Ishikawa (cell line): ENCODE measurements at regions not wholly inside any gene's neighbourhood (a gene's known extent, or its start where the extent isn't known, plus 50 kb on each side); places are given as distances from the start of the nearest gene placed in this dataset.

Experiments
- CEBPB ChIP-seq: IDR thresholded peaks from 2 replicates; pipeline ENCODE4 v1.6.1; 2012
- CREB1 ChIP-seq: IDR thresholded peaks from 2 replicates; pipeline ENCODE4 v1.6.1; 2012; ENCODE audit warnings: low read depth
- EGR1 ChIP-seq: IDR thresholded peaks from 2 replicates; pipeline ENCODE4 v1.6.1; 2012
- EP300 ChIP-seq: IDR thresholded peaks from 2 replicates; pipeline ENCODE4 v1.6.1; 2012; ENCODE audit warnings: borderline replicate concordance
- FOXM1 ChIP-seq: IDR thresholded peaks from 2 replicates; pipeline ENCODE4 v1.6.1; 2012; ENCODE audit warnings: low read depth, borderline replicate concordance
- NFIC ChIP-seq: IDR thresholded peaks from 2 replicates; pipeline ENCODE4 v1.6.1; 2012
- RAD21 ChIP-seq: IDR thresholded peaks from 2 replicates; pipeline ENCODE4 v1.6.1; 2012; ENCODE audit warnings: low read depth
- TAF1 ChIP-seq: IDR thresholded peaks from 2 replicates; pipeline ENCODE4 v1.6.1; 2012; ENCODE audit warnings: low read depth, mild to moderate bottlenecking
- TCF12 ChIP-seq: IDR thresholded peaks from 2 replicates; pipeline ENCODE4 v1.6.1; 2012; ENCODE audit warnings: low read depth
- TEAD4 ChIP-seq: IDR thresholded peaks from 2 replicates; pipeline ENCODE4 v1.6.1; 2012
- YY1 ChIP-seq: IDR thresholded peaks from 2 replicates; pipeline ENCODE4 v1.6.1; 2012; ENCODE audit warnings: low read depth
- ZBTB7A ChIP-seq: IDR thresholded peaks from 2 replicates; pipeline ENCODE4 v1.6.1; 2012; ENCODE audit warnings: low read depth
- TF ChIP-seq, protein P1 (sequence below): IDR thresholded peaks from 2 replicates; pipeline ENCODE4 v1.6.1; 2012; ENCODE audit warnings: low read depth, mild to moderate bottlenecking
- TF ChIP-seq, protein P2 (sequence below): IDR thresholded peaks from 2 replicates; pipeline ENCODE4 v1.6.1; 2012
- TF ChIP-seq, protein P3 (sequence below): IDR thresholded peaks from 2 replicates; pipeline ENCODE4 v1.6.1; 2012

DNA sequence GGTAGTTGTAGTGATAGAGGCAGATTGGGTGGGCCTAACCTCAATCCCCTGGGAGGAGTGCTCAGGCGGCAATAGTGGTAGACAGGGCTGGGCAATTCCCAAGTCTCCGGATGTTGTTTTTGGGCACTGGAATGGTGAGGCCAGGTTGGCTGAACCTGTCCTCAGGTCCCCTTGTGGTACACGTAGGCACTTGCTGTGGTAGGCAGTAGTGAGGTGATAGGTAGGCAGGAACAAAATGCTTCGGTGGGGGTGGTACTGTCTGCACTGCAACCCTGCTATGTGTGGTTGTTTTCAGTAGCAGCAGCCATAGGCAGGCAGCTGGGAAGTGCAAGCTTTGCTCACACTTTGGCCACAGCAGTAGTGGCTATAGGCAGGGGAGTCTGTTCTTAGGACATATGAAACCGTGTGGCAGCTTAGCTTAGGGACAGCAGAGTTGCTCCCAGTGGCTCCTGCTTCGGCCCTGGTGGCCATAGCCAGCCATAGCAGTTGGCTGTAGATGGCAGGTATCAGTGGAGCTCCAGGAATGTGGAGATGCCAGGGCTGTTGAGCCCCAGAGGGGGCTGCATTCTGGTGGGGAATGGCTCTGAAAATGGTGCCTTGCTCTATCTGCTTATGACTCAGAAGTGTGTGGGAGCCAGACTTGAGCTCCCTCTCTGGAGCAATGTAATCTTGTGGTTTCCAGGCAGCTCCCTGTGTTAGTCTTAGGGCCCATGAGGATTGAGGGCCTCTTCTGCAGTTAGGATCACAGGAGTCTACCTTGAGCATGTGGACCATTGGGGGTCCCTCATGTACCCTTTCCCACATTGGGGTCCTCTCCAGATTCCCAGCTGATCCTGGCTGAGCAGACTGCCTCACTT is 241.8 kb upstream of the BMP2 start:
- TF ChIP-seq EP300 (no peak), RAD21 (no peak), CREB1 (no peak), TAF1 (no peak), CEBPB (no peak), NFIC (no peak), TEAD4 (no peak), FOXM1 (no peak), YY1 (no peak), TCF12 (no peak)
- TF ChIP-seq, protein P1, sequence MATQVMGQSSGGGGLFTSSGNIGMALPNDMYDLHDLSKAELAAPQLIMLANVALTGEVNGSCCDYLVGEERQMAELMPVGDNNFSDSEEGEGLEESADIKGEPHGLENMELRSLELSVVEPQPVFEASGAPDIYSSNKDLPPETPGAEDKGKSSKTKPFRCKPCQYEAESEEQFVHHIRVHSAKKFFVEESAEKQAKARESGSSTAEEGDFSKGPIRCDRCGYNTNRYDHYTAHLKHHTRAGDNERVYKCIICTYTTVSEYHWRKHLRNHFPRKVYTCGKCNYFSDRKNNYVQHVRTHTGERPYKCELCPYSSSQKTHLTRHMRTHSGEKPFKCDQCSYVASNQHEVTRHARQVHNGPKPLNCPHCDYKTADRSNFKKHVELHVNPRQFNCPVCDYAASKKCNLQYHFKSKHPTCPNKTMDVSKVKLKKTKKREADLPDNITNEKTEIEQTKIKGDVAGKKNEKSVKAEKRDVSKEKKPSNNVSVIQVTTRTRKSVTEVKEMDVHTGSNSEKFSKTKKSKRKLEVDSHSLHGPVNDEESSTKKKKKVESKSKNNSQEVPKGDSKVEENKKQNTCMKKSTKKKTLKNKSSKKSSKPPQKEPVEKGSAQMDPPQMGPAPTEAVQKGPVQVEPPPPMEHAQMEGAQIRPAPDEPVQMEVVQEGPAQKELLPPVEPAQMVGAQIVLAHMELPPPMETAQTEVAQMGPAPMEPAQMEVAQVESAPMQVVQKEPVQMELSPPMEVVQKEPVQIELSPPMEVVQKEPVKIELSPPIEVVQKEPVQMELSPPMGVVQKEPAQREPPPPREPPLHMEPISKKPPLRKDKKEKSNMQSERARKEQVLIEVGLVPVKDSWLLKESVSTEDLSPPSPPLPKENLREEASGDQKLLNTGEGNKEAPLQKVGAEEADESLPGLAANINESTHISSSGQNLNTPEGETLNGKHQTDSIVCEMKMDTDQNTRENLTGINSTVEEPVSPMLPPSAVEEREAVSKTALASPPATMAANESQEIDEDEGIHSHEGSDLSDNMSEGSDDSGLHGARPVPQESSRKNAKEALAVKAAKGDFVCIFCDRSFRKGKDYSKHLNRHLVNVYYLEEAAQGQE, result no peak
- TF ChIP-seq, protein P2, sequence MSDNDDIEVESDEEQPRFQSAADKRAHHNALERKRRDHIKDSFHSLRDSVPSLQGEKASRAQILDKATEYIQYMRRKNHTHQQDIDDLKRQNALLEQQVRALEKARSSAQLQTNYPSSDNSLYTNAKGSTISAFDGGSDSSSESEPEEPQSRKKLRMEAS, result no peak
- TF ChIP-seq, protein P3, sequence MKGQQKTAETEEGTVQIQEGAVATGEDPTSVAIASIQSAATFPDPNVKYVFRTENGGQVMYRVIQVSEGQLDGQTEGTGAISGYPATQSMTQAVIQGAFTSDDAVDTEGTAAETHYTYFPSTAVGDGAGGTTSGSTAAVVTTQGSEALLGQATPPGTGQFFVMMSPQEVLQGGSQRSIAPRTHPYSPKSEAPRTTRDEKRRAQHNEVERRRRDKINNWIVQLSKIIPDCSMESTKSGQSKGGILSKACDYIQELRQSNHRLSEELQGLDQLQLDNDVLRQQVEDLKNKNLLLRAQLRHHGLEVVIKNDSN, result no peak

DNA sequence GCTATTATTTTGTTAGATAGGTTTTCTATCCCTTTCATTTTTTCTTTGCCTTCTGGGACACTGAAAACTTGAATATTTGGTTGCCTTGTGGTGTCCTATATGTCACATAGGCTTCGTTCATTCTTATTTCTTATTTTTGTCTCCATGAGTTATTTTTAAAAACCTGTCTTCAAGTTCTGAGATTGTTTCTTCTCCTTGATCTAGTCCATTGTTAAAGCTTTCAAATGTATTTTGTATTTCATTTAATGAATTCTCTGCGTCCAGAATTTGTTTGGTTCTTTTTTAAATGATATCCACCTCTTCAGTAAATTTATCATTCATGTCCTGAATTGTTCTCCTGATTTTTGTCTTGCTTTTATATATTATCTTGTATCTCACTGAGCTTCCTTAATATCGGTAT is 243.2 kb upstream of the BMP2 start:
- TF ChIP-seq ZBTB7A (no peak), NFIC (no peak), RAD21 (no peak), CREB1 (no peak), TAF1 (no peak), EP300 (no peak), TEAD4 (no peak)
- TF ChIP-seq, protein P3, result no peak

DNA sequence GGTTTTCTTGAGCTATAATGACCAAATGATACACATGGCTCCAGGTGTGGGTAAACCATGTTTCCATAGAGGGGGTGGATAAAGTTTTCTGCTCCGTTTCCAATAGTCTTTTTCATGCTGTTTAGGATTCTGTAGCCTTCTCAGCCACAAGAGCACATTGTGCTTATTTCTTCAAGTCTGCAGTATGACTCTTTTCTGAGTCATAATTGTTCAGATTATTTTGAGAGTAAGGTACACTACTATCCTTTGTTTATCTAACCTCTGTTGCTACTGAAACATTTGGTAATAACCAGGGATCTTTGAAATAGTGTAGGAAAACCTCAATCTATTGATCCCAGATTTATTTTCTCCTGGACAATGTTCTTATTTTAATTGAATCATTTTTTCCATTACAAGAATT is 247.9 kb upstream of the BMP2 start:
- TF ChIP-seq CEBPB, result no peak

DNA sequence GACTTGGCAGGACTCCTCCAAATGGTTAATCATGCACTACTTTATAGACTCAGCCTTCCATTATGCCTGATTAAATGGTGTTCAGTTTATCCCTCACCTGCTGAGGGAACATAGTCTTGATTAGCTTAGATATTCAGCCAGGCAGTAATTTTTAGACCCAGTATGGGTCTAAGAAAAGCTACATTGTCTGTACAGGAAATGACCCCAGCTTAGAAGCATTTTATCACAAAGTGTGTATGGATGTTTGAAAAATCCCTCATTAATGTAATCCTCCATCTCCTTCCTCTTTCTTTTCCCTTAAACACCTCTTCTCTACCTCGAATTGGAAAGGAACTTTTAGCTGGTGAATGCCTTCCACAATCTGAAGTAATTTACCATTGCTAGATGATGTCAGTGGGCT is 252.2 kb upstream of the BMP2 start:
- no peak for TF ChIP-seq ZBTB7A
- TF ChIP-seq EGR1, result no peak
- TF ChIP-seq TCF12, result no peak
- TF ChIP-seq, protein P3, result no peak
- TF ChIP-seq EP300, result no peak
- TF ChIP-seq RAD21, result no peak
- TF ChIP-seq, protein P2, result no peak
- TF ChIP-seq NFIC, result no peak

DNA sequence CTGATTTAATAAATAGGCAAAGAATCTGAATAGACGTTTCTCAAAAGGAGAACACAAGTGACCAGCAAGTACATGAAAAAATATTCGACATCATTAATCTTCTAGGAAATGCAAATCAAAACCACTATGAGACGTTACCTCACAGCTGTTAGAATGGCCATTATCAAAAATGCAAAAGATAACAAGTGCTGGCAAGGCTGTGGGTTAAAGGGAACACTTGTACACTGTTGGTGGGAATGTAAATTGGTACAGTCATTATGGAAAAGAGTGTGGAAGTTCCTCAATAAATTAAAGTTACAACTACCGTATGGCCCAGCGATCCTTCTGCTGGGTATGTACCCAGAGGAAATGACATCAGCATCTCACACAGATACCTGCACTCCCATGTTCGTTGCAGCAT is 253.9 kb upstream of the BMP2 start:
- TF ChIP-seq TAF1 (no peak), YY1 (no peak), ZBTB7A (no peak), CREB1 (no peak), FOXM1 (no peak), EGR1 (no peak), NFIC (no peak)
- TF ChIP-seq, protein P1, result no peak
- TF ChIP-seq, protein P2, result no peak

DNA sequence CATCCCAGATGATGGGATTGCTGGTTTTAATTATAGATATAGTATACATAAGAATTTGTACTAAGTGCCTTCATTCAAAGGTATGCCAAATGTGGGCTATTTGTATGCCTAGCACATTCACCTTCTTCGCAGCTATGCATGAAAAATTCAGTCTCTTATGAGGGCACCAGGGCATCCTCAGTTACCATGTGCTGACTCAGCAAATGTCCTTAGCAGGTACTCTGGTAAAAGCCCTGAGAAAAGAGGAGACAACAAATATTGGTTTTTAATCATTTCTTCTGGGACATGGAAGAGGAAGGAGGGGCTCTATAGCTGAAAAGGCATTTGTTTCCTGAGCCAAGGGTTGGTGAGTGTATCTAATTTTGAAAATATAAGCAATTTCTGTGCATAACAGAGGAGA is 258.1 kb upstream of the BMP2 start:
- TF ChIP-seq FOXM1 (no peak), EGR1 (no peak), CEBPB (no peak), NFIC (no peak), YY1 (no peak), TEAD4 (no peak), CREB1 (no peak), RAD21 (no peak), TAF1 (no peak), ZBTB7A (no peak)
- TF ChIP-seq, protein P2, result no peak
- TF ChIP-seq, protein P3, result no peak
- TF ChIP-seq, protein P1, result no peak
